ENCODE measurements at regions not wholly inside any gene's neighbourhood (a gene's known extent, or its start where the extent isn't known, plus 50 kb on each side); places are given as distances from the start of the nearest gene placed in this dataset.

DNA sequence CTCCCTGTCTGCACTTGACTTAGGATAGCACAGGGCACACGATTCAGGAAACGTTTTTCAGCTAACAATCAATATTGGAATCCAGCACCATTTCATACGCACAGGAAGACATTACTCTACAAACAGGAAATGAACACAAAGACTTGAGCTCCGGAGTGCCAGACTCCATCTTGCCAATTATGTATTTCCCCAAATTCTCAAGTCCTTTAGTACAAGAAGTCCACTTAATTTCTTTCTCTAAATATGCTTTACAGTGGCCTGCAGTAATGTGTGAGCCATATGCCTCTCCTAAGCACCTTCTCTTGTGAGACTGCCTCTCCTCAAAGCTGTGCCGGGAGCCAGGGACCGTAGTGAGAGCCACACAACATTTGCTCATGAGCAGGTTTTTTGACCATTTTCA, 168.2 kb downstream of the THBS2 start:
- TF ChIP-seq POLR2A (IDR thresholded peaks at IDR 0.05) = no peak
- TF ChIP-seq, protein P1, sequence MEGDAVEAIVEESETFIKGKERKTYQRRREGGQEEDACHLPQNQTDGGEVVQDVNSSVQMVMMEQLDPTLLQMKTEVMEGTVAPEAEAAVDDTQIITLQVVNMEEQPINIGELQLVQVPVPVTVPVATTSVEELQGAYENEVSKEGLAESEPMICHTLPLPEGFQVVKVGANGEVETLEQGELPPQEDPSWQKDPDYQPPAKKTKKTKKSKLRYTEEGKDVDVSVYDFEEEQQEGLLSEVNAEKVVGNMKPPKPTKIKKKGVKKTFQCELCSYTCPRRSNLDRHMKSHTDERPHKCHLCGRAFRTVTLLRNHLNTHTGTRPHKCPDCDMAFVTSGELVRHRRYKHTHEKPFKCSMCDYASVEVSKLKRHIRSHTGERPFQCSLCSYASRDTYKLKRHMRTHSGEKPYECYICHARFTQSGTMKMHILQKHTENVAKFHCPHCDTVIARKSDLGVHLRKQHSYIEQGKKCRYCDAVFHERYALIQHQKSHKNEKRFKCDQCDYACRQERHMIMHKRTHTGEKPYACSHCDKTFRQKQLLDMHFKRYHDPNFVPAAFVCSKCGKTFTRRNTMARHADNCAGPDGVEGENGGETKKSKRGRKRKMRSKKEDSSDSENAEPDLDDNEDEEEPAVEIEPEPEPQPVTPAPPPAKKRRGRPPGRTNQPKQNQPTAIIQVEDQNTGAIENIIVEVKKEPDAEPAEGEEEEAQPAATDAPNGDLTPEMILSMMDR (IDR thresholded peaks at IDR 0.05) = no peak
